Right lobe of liver (tissue), 6 donors: ENCODE measurements at regions not wholly inside any gene's neighbourhood (a gene's known extent, or its start where the extent isn't known, plus 50 kb on each side); places are given as distances from the start of the nearest gene placed in this dataset.

ENCODE experiments used
- ATAC-seq, 4 donors: fragments of 200-7000 bp; cut with Tn5 transposase; one replicate each; pipeline ENCODE4 v1.9.1; 2020; ENCODE audit warnings: mild to moderate bottlenecking in 4 of 4, moderate library complexity in 4 of 4
- DNase-seq, 3 donors: peaks; one replicate each; pipeline ENCODE4 v3.0.0-alpha.2; 2020
- H3K27ac ChIP-seq, 3 donors: fragments of 200-600 bp; one replicate each; pipeline ENCODE4 v1.8.0; 2022
- H3K27me3 ChIP-seq, 2 donors: fragments of 200-600 bp; one replicate each; pipeline ENCODE4 v1.8.0; 2022
- H3K36me3 ChIP-seq, 4 donors: fragments of 200-600 bp; sonication (generic) in 1 of 4; one replicate each; pipeline versions ENCODE4 v1.5.1 to v1.8.0; 2017 to 2022; ENCODE audit warnings: control low read depth in 1 of 4
- H3K4me1 ChIP-seq, 4 donors: fragments of 200-600 bp; sonication (generic) in 1 of 4; one replicate each; pipeline versions ENCODE4 v1.5.1 to v1.8.0; 2017 to 2022; ENCODE audit warnings: control low read depth in 1 of 4
- H3K4me3 ChIP-seq, 3 donors: fragments of 200-600 bp; one replicate each; pipeline ENCODE4 v1.8.0; 2022
- H3K9me3 ChIP-seq, 4 donors: fragments of 200-600 bp; sonication (generic) in 1 of 4; one replicate each; pipeline versions ENCODE4 v1.5.1 to v1.8.0; 2017 to 2022; ENCODE audit warnings: control low read depth in 1 of 4
- POLR2A ChIP-seq: fragments of 450-650 bp; IDR thresholded peaks from one replicate; pipeline ENCODE4 v1.6.1; 2017; ENCODE audit warnings: antibody characterized with exemption, mild to moderate bottlenecking
- WGBS: methylation state at CpG from one replicate; pipeline ENCODE4 v1.1.6; 2018; ENCODE audit warnings: low coverage, low lambda C conversion rate; ENCODE audit not compliant: insufficient coverage; ENCODE audit errors: missing lambda C conversion rate; 5-methylcytosine and 5-hydroxymethylcytosine counted together
- intact Hi-C, 2 donors: fragments of 100-400 bp; cut with DNase I; formaldehyde crosslinking; loops; one replicate each; pipeline versions ENCODE4 v1.11.2 to v1.14.1; 2022
- TF ChIP-seq, protein P1 (sequence below), 4 donors: fragments of 200-600 bp in 3 of 4; fragments of 450-650 bp in 1 of 4; IDR thresholded peaks; one replicate each; pipeline versions ENCODE4 v1.5.1 to v1.8.0; 2016 to 2022; ENCODE audit warnings: antibody characterized with exemption in 4 of 4, mild to moderate bottlenecking in 2 of 4
- donor health status: DM: no; HTN: yes; CAD: no.
- donor health status: DM: no; HTN: no; CAD: no.
- donor health status: DM: no; HTN: no; CAD: no.
- donor health status: DM: no; HTN: yes; CAD: no.
- donor health status: DM: no; HTN: yes; CAD: no.

DNA sequence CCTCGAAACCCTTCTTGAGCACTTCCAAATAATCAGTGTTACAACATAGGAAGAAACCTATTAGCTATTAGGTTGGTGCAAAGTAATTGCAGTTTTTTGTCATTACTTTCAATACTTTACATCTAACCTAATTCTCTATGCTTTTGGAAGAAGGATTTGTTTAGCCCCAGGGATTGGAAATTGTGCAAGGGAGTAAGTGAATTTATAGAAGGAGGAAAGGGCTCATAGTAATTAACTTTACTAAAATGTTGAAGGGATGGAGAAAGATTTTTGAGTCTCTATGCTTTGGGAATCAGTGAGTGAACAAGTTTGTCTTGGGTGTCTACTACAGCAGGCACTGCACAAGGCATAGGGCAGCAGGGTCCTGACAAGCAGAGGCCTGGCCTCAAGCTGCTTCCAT lies 261.1 kb downstream of the EN1 start:
- H3K4me3 ChIP-seq: no peak overlapping the region
- DNase-seq: no peak
- 83% methylated on average over 1 of the region's 1 CpG for WGBS
- intact Hi-C loops: no loop called here
- H3K36me3 ChIP-seq: no peaks in the 10 kb centered on the region
- H3K27ac ChIP-seq: no peak overlapping the region
- H3K9me3 ChIP-seq: no peaks in the 10 kb centered on the region
- ATAC-seq: no peak
- H3K4me1 ChIP-seq: no peaks in the 10 kb centered on the region
- TF ChIP-seq POLR2A: no peak
- TF ChIP-seq, protein P1, sequence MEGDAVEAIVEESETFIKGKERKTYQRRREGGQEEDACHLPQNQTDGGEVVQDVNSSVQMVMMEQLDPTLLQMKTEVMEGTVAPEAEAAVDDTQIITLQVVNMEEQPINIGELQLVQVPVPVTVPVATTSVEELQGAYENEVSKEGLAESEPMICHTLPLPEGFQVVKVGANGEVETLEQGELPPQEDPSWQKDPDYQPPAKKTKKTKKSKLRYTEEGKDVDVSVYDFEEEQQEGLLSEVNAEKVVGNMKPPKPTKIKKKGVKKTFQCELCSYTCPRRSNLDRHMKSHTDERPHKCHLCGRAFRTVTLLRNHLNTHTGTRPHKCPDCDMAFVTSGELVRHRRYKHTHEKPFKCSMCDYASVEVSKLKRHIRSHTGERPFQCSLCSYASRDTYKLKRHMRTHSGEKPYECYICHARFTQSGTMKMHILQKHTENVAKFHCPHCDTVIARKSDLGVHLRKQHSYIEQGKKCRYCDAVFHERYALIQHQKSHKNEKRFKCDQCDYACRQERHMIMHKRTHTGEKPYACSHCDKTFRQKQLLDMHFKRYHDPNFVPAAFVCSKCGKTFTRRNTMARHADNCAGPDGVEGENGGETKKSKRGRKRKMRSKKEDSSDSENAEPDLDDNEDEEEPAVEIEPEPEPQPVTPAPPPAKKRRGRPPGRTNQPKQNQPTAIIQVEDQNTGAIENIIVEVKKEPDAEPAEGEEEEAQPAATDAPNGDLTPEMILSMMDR (IDR thresholded peaks at IDR 0.05): no peak
- H3K27me3 ChIP-seq: no peaks in the 10 kb centered on the region

DNA sequence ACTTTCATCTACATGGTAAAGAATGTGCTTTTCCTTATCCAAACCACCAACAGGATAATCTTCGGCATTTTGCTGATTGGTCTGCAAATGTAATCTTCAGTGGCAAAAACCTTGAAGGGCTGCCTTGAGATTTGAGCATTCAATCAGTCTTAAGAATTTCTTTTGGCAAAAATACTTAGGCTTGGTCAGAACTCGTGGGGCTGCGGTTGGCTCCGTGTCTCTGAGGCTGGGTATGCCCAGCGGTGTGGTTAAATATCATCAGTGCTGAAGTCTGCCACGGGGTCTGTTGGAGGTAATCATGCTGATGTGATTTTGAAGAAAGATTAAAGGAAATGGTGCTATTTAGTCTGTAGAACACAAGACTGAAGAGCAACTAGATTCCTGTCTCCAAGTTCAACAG lies 262.6 kb downstream of the EN1 start:
- Histone ChIP-seq H3K4me3 (no peak overlapping the region), H3K9me3 (no peaks in the 10 kb centered on the region), H3K4me1 (no peaks in the 10 kb centered on the region), H3K27me3 (no peaks in the 10 kb centered on the region), H3K36me3 (no peaks in the 10 kb centered on the region), H3K27ac (no peak overlapping the region)
- WGBS: 33% methylated on average over 4 of the region's 6 CpGs
- DNase-seq: no peak
- intact Hi-C loops: no loop called here
- no peak for TF ChIP-seq POLR2A
- TF ChIP-seq, protein P1 (IDR thresholded peaks at IDR 0.05): no peak
- no peak for ATAC-seq

DNA sequence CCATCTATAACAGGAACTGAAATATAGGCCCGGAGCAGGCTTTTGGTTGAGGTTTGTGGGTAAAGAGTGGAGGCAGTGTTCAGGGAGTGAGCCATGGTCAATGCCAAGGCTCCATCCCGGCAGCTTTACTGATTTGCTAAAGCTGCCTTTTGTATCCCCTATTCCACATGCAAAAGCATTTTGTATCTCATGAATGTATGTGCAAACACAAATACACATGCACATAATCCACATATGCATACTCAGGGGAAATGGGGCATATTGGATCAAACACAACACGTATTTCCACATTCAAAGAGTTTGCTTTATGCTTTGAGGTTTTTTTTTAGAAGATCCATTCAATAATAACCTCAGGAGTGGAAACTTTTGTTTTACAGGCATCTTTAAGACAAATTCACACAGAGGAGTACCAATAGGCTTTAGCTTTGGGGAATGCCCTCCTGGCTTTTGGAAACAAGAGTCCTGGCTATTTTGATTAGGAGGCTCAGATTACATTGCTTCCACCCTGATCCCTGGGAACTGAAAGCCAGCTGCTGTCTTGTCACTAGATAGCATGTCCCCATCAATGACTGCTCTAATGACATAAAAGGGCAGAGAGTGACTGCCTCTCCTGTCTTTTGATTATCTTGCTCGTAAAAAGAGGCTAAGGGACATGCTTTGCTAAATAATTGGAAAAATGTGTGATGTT lies 263.2 kb downstream of the EN1 start:
- 52% methylated on average over 4 of the region's 4 CpGs for WGBS
- TF ChIP-seq, protein P1 (IDR thresholded peaks at IDR 0.05): no peak
- TF ChIP-seq POLR2A: no peak
- DNase-seq (no peak), ATAC-seq (no peak)
- H3K9me3 ChIP-seq: no peaks in the 10 kb centered on the region
- no peaks in the 10 kb centered on the region for H3K36me3 ChIP-seq
- no peak overlapping the region for H3K27ac ChIP-seq
- no peaks in the 10 kb centered on the region for H3K27me3 ChIP-seq
- intact Hi-C loops: no loop called here
- no peaks in the 10 kb centered on the region for H3K4me1 ChIP-seq
- H3K4me3 ChIP-seq: no peak overlapping the region

DNA sequence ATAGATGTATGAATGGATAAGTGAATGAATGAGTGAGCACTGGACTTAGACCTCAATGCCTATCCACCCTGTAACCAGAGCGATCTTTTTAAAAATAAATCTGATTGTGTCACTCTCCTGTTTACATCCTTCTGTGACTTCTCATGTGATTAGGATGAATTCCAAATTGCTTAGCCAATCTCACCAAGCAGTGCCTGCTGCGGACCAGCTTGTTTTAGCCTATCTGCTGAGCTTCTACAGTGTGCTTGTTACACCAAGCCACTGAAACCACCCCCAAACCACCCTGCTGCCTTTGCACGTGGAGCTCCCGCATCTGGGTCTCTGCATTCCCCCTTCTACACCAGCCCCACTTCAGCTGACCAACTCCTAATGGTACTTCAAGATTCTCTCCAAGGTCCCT lies 265.4 kb downstream of the EN1 start:
- no peak for ATAC-seq
- no peak for TF ChIP-seq POLR2A
- TF ChIP-seq, protein P1 (IDR thresholded peaks at IDR 0.05): no peak
- WGBS: 76% methylated on average over 4 of the region's 4 CpGs

More for the DNA sequence above, 265.4 kb downstream of the EN1 start:
- DNase-seq: no peak
- Histone ChIP-seq H3K36me3 (no peaks in the 10 kb centered on the region), H3K4me1 (no peaks in the 10 kb centered on the region), H3K27ac (no peak overlapping the region), H3K4me3 (no peak overlapping the region), H3K9me3 (no peaks in the 10 kb centered on the region), H3K27me3 (no peaks in the 10 kb centered on the region)
- intact Hi-C loops: no loop called here
